Epidermal melanocyte (primary cell): ENCODE measurements at regions not wholly inside any gene's neighbourhood (a gene's known extent, or its start where the extent isn't known, plus 50 kb on each side); places are given as distances from the start of the nearest gene placed in this dataset.
A peak's percentile ranks its signal among the peaks of the same experiment; 100 is the strongest.
"Not testable (repeated sequence)": the region's sequence is repeated elsewhere in the genome, so short reads cannot be mapped to it uniquely, and the experiment has no call there.

Experiments
- DNase-seq: peaks from one replicate; pipeline ENCODE4 v3.0.0; 2011; ENCODE audit warnings: low spot score; ENCODE audit not compliant: insufficient read length

- no peak for DNase-seq
These were observed 229.7 kb upstream of the TAS2R1 start for GRCh38 chr5:9859808-9860207.

GRCh38 chr5:9858043-9858442 lies 227.9 kb upstream of the TAS2R1 start:
- DNase-seq, result no peak

DNA sequence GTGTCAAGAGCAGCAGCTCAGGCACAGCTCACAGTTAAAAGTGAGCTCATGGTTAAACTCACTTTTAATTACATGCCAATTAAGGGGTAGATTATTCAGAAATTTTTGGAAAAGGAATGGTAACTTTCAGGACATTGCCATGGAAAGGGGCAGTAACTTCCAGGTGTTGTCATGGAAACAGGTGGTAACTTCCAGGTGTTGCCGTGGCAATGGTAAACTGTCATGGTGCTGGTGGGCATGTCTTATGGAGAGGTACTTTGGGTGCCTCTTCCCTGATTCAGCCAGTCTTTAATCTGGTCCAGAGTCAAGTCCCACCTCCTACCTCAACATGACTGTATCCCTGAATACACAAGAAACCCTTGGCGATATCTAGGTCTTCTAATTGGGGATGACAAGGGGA lies 223.2 kb upstream of the TAS2R1 start:
- no peak for DNase-seq

GRCh38 chr5:9852671-9853070 lies 222.5 kb upstream of the TAS2R1 start:
- no peak for DNase-seq

DNA sequence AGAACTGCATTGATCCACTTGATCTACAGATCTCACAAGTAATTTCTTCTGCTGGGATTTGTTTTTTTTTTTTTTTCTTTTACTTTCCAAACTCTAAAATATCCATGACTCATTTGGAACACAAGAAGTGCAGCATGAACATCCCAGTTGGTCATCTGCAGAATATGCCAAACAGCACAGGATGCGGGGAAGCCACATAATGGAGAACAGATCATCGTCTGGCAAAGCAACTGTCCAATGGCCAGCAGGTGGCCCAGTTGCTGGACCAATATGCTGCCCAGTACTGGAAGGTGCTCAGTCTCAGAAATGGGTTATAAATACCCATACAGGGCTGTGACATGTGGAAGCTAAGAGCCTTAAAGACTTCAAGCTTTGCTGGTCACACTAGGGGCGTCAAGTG lies 221.3 kb upstream of the TAS2R1 start:
- DNase-seq, result peak; percentile 61

DNA sequence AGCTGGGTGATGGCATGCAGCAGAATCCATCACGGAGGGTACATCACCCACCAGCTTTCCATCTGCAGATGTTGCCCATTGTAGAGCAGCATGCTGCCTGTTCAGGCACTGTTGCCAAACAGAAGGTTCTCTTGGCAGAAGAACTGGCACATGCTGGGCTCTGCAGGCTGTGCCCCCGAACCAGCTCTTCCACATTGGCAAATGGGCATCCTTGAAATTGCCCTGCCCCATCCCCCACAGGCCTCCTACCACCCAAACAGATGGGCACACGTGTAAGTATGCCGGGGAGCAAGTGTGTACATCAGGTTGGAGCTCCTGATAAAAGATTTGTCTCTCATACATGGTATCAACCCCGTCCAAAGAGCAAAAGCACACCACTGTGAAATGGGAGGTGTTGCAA lies 220.3 kb upstream of the TAS2R1 start:
- no peak for DNase-seq

- no peak for DNase-seq
These were observed 217.5 kb upstream of the TAS2R1 start for GRCh38 chr5:9847631-9848030.

GRCh38 chr5:9845185-9845584 lies 215.0 kb upstream of the TAS2R1 start:
- no peak for DNase-seq

- DNase-seq, result no peak
These were observed 211.5 kb upstream of the TAS2R1 start for GRCh38 chr5:9841516-9842170.

DNA sequence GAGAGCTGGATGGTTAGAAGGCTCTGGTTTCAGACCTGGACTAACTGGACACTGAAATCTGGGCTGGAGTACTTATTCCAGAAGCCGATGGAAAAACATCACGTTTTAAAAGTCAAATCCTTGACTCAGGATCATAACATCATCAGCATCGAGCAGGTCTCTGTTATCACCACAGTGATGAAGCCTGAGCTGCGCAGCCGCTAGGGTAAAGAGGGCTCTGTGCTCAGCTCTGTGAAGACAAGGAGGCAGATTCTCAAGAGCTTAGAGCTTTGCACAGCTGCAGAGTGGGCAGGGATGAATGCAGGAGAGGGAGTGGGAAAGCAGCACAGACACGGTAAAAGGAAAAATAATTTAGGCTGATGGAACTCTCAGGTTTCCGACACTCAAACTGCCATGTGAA lies 208.8 kb upstream of the TAS2R1 start:
- DNase-seq, result no peak

GRCh38 chr5:9834871-9835770 lies 205.0 kb upstream of the TAS2R1 start:
- DNase-seq, result no peak

- DNase-seq, result no peak
These were observed 203.7 kb upstream of the TAS2R1 start for GRCh38 chr5:9833871-9834270.

GRCh38 chr5:9832921-9833320 lies 202.8 kb upstream of the TAS2R1 start:
- no peak for DNase-seq

- no peak for DNase-seq
These were observed 201.7 kb upstream of the TAS2R1 start for GRCh38 chr5:9831823-9832222.

DNA sequence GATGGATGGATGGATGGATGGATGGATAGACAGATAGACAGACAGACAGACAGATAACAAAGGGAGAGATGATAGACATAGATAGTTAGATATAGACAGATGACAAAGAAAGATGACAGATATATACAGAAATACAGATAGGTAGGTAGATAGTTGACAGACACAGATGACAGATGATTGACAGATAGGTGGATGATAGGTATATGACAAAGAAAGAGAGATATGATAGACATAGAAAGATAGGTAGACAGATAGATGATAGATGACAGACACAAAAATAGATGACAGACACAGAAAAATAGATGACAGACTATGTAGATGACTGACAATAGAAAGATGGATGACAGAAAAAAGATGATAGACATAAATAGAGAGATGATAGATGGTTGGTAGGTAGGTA lies 200.0 kb upstream of the TAS2R1 start:
- no peak for DNase-seq

- no peak for DNase-seq
These were observed 199.5 kb upstream of the TAS2R1 start for GRCh38 chr5:9829621-9830020.

DNA sequence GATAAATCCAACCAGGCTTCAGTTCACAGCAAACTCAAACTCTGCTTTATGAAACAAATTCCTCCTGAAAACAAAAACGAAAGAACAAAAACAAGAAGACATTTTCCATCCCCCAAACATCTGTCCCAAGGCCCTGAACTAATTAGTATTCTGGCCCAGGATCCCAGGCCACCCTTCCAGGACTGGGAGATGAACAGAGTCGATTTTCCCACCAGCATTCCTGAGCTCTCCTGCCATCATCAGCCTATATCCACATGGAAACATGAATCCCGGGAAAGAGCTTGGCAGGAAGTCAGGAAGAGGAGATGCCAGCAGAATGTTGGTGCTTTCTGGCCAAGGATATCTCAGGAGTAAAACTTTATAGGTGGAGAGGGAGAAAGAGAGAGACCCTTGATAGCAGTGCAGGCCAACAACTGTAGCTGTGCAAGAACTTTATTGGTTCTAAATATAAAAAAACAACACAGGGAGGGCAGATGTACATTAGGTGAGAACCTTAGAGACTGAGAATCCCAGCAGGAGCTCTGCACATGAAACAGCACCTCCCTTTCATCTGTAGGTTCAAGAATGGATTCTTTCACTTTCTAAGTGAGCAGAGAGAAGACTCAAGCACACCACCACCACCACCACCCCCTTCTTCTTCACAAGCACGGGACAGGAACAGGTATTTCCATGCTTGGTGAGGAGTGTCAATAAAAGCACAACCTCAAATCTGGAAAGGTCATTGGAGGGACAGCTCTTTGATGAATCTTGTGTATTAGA lies 190.7 kb upstream of the TAS2R1 start:
- DNase-seq, result no peak

DNA sequence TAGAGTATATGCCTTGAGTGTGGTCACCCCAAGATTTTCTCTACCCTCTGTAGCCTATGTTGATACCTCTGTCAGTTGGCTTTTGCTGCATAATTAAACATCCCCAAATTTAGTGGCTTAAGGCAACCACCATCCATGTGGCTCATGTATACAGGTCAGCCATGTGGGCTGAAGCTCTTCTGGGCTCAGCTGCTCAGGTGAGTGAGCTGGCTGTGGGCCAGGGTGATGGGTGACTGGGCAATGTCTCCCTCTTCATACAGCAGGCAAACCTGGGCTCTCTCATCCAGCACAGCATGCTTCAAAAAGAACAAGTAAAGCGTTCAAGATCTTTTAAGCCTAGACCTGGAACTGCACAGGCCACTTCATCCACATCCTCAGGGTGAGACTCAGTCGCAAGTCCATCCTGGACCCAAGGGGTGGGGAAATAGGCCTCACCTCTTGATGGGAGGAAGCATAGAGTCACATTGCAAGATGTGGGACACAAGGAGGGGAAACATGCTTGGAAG lies 188.2 kb upstream of the TAS2R1 start:
- DNase-seq, result no peak

DNA sequence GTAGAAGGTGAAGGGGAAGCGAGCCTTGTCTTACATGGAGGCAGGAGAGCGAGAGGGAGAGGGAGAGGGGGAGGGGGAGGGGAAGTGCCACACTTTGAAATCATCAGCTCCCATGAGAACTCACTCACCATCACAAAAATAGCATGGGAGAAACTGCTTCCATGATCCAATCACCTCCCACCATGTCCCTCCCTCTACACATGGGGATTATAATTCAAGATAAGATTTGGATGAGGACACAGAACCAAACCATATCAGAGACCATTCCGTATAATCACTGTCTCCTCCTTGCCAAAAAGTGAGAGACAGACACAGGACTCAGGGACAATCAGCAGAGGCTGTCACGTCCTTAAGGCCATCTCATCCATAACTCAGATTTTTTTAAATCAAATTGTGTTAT lies 187.7 kb upstream of the TAS2R1 start:
- no peak for DNase-seq

GRCh38 chr5:9815051-9815450 lies 184.9 kb upstream of the TAS2R1 start:
- no peak for DNase-seq

DNA sequence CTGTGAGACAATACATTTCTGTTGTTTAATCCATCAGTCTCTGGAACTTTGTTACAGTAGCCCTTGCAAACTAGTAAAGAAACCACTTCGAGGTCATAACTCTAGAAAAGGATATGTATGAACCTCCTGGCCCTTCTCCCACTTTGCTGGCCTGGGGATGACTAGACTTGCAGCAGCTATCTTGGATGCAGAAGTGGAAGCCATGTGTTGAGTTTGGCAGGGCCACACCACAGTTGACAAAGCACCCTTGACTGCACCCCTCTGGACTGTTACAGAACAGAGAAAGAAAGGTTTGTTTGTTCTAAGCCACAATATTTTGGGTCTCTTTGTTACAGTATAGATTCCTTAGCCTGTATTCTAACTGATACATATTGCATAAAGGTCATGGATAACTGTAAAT lies 183.2 kb upstream of the TAS2R1 start:
- DNase-seq, result no peak

- DNase-seq, result not testable (repeated sequence)
These were observed 177.2 kb upstream of the TAS2R1 start for GRCh38 chr5:9807366-9807765.
